GM12891 (cell line): ENCODE measurements at regions not wholly inside any gene's neighbourhood (a gene's known extent, or its start where the extent isn't known, plus 50 kb on each side); places are given as distances from the start of the nearest gene placed in this dataset.

ENCODE experiments used
- PAX5 ChIP-seq: IDR thresholded peaks from 2 replicates; pipeline ENCODE4 v1.6.1; 2011; ENCODE audit warnings: low read length, moderate library complexity, mild to moderate bottlenecking; ENCODE audit not compliant: insufficient read depth, severe bottlenecking
- POLR2A ChIP-seq: IDR thresholded peaks from 2 replicates; pipeline ENCODE4 v1.6.1; 2011; ENCODE audit warnings: low read depth, low read length, control low read depth
- TAF1 ChIP-seq: IDR thresholded peaks from 2 replicates; pipeline ENCODE4 v1.6.1; 2011; ENCODE audit warnings: low read depth, low read length, control low read depth

DNA sequence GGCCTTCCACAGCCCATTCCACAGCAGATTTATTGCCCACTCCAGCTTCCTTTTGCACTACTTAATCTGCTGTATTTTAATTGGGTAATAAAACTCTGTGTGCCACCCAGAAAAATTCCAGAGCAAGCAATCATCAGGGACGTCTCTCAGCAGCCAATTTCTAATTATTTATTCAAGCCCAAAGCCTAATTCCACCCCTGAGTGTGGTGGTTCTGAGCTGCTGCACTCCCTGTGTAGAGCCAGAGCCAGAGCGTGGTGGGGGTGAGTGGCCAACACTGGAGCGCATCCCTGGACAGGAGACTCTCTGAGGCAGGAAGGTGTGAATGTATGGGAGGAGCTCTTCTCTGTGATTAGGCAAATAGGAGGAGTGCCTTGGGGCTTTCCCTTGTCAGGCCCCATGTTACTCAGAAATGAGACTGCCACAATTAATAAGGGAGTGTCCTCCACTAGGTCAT lies 66.1 kb downstream of the CD24 start:
- TF ChIP-seq POLR2A (no peak), PAX5 (no peak), TAF1 (no peak)
